ENCODE measurements at regions not wholly inside any gene's neighbourhood (a gene's known extent, or its start where the extent isn't known, plus 50 kb on each side); places are given as distances from the start of the nearest gene placed in this dataset.

GRCh38 chr6:145271040-145271439, 464.3 kb downstream of the EPM2A start:
- Histone ChIP-seq H3K9ac (replicated peaks in 1 of 4; ENCODE audit: extremely low read depth in 1 of 4, low read depth in 3 of 4, low read length in 3 of 4) (no peak overlapping the region), H3K23ac (ENCODE audit: insufficient read length) (no peak overlapping the region), H3K9me3 (ENCODE audit: insufficient read depth in 2 of 2, low read depth in 1 of 2, low read length in 1 of 2) (no peaks in the 10 kb centered on the region), H3K23me2 (ENCODE audit: low read depth, low read length) (no peaks in the 10 kb centered on the region), H3K79me1 (ENCODE audit: low read depth, low read length) (no peaks in the 10 kb centered on the region), H3K4me3 (ENCODE audit: extremely low read depth in 1 of 4, insufficient read depth in 2 of 4, low read depth in 3 of 4, low read length in 4 of 4) (no peak overlapping the region), H2BK20ac (ENCODE audit: low read length) (no peak overlapping the region), H4K91ac (replicated peaks; ENCODE audit: insufficient read length, low read length) (no peak overlapping the region), H2BK120ac (replicated peaks; ENCODE audit: low read depth, low read length) (no peak overlapping the region), H3K56ac (replicated peaks; ENCODE audit: insufficient read length, low read depth, low read length) (no peak overlapping the region), H3K4me1 (replicated peaks in 1 of 4; ENCODE audit: control insufficient read depth in 3 of 4, insufficient read depth in 4 of 4, low read length in 3 of 4) (no peaks in the 10 kb centered on the region; a peak in 1 of 7 replicates), H2BK15ac (ENCODE audit: low read length) (no peak overlapping the region), H3K14ac (ENCODE audit: insufficient read length) (no peak overlapping the region), H2AFZ (ENCODE audit: low read length) (no peak overlapping the region), H3K79me2 (ENCODE audit: control insufficient read depth in 1 of 2, insufficient read depth in 2 of 2, low read length in 2 of 2) (no peaks in the 10 kb centered on the region), H3K18ac (ENCODE audit: extremely low read depth, low read length) (no peak overlapping the region), H2BK5ac (ENCODE audit: low read depth, low read length) (no peak overlapping the region), H4K5ac (ENCODE audit: insufficient read length, low read depth, low read length) (no peak overlapping the region), H3K27ac (ENCODE audit: low read depth, low read length) (no peak overlapping the region), H3K27me3 (replicated peaks in 1 of 4; ENCODE audit: control insufficient read depth in 3 of 4, extremely low read depth in 1 of 4, insufficient read depth in 3 of 4, low read length in 3 of 4) (no peaks in the 10 kb centered on the region), H3K36me3 (ENCODE audit: control insufficient read depth in 2 of 4, insufficient read depth in 4 of 4, low read length in 3 of 4) (no peaks in the 10 kb centered on the region), H4K20me1 (replicated peaks in 1 of 2; ENCODE audit: control insufficient read depth in 1 of 2, insufficient read depth in 2 of 2, low read length in 2 of 2) (no peaks in the 10 kb centered on the region), H2BK12ac (ENCODE audit: low read depth, low read length) (no peak overlapping the region), H2AK5ac (ENCODE audit: low read depth, low read length) (no peak overlapping the region), H3K4ac (replicated peaks; ENCODE audit: insufficient read length, low read depth, low read length) (no peak overlapping the region), H4K8ac (ENCODE audit: extremely low read depth, insufficient read depth, low read length) (no peak overlapping the region), H3K4me2 (ENCODE audit: insufficient read depth in 1 of 2, low read depth in 2 of 2, low read length in 2 of 2) (no peak overlapping the region)
- WGBS, 2 experiments (ENCODE audit: extremely low coverage in 1 of 2, insufficient coverage in 1 of 2, insufficient read length in 1 of 2, insufficient replicate concordance in 2 of 2, low coverage in 1 of 2, low lambda C conversion rate in 2 of 2, missing lambda C conversion rate in 1 of 2): 75% methylated on average over 4 of the region's 4 CpGs; no CpG with 5 or more reads in 1 of the 2 experiments
- no peak for TF ChIP-seq RFX5 (IDR thresholded peaks at IDR 0.05; ENCODE audit: borderline replicate concordance, low read depth, low read length)
- TF ChIP-seq TAF7 (optimal IDR thresholded peaks at IDR 0.05; ENCODE audit: borderline replicate concordance, low read depth, low read length): no peak
- TF ChIP-seq TAF1 (IDR thresholded peaks at IDR 0.05; ENCODE audit: low read depth, low read length): no peak
- no peak for TF ChIP-seq JUN (IDR thresholded peaks at IDR 0.05; ENCODE audit: low read depth, low read length)
- TF ChIP-seq KDM5A (IDR thresholded peaks at IDR 0.05; ENCODE audit: low read length): no peak
- no peak for TF ChIP-seq CBX8 (IDR thresholded peaks at IDR 0.05; ENCODE audit: borderline replicate concordance, low read depth, low read length)
- no peak for TF ChIP-seq CBX5 (IDR thresholded peaks at IDR 0.05; ENCODE audit: low read depth, low read length)
- TF ChIP-seq NANOG (IDR thresholded peaks at IDR 0.05; ENCODE audit: insufficient read depth, low read depth, low read length, poor library complexity, severe bottlenecking): no peak
- TF ChIP-seq SIN3A (conservative IDR thresholded peaks at IDR 0.05 in 1 of 2, IDR thresholded peaks at IDR 0.05 in 1 of 2; ENCODE audit: low read depth in 1 of 2, low read length in 2 of 2): no peak
- no peak for TF ChIP-seq TEAD4 (IDR thresholded peaks at IDR 0.05; ENCODE audit: low read depth, low read length)
- TF ChIP-seq HDAC2 (IDR thresholded peaks at IDR 0.05; ENCODE audit: borderline replicate concordance in 1 of 2, low read depth in 2 of 2, low read length in 2 of 2): no peak
- no peak for TF ChIP-seq CTBP2 (IDR thresholded peaks at IDR 0.05; ENCODE audit: borderline replicate concordance, insufficient read depth, insufficient read length, low read length)
- no peak for TF ChIP-seq SP2 (IDR thresholded peaks at IDR 0.05; ENCODE audit: low read length)
- FAIRE-seq: no peak
- no peak for DNase-seq (ENCODE audit: low read depth in 1 of 2, low spot score in 2 of 2)
- POLR2A ChIA-PET (ENCODE audit: partially characterized antibody): no interaction called here
- CTCF ChIA-PET (ENCODE audit: partially characterized antibody): interaction anchor here (0.6 to 0.7 kb wide), 3 partner anchors 83 to 1008 kb away, joined by 3 to 4 read pairs (median 3); no protein-coding TSS in a partner anchor

Data from H1 (cell line).